Uterus (tissue), 2 donors: ENCODE measurements at regions not wholly inside any gene's neighbourhood (a gene's known extent, or its start where the extent isn't known, plus 50 kb on each side); places are given as distances from the start of the nearest gene placed in this dataset.

Source experiments
- POLR2A ChIP-seq, 2 donors: fragments of 450-650 bp; IDR thresholded peaks; one replicate each; pipeline ENCODE4 v1.6.1; 2016; ENCODE audit warnings: antibody characterized with exemption in 2 of 2, mild to moderate bottlenecking in 1 of 2, moderate library complexity in 1 of 2
- TF ChIP-seq, protein P1 (sequence below), 4 experiments: fragments of 200-600 bp in 2 of 4; fragments of 450-650 bp in 2 of 4; sonication (generic) in 2 of 4; IDR thresholded peaks; one replicate each; pipeline ENCODE4 v1.5.1; 2016 to 2019; ENCODE audit warnings: antibody characterized with exemption in 4 of 4, mild to moderate bottlenecking in 2 of 4, moderate library complexity in 1 of 4

DNA sequence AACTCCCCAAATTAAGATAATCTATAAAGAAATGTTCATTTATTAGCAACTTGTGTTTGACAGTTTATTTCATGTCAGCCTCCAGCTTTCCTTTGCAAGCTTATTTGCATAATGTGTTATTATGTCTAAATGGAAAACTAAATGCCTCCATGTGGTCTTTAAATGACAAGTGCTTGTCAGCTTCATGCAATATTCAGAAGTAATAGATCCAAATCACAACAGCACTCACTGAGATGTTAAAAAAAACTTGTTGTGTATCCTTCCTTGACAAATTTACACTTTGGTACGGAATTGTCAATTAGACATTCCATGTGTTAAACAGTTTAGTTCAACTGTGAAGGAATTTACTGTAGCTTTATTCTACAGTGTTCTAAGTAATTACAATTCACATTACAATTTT is 124.4 kb upstream of the PTBP2 start:
- TF ChIP-seq, protein P1, sequence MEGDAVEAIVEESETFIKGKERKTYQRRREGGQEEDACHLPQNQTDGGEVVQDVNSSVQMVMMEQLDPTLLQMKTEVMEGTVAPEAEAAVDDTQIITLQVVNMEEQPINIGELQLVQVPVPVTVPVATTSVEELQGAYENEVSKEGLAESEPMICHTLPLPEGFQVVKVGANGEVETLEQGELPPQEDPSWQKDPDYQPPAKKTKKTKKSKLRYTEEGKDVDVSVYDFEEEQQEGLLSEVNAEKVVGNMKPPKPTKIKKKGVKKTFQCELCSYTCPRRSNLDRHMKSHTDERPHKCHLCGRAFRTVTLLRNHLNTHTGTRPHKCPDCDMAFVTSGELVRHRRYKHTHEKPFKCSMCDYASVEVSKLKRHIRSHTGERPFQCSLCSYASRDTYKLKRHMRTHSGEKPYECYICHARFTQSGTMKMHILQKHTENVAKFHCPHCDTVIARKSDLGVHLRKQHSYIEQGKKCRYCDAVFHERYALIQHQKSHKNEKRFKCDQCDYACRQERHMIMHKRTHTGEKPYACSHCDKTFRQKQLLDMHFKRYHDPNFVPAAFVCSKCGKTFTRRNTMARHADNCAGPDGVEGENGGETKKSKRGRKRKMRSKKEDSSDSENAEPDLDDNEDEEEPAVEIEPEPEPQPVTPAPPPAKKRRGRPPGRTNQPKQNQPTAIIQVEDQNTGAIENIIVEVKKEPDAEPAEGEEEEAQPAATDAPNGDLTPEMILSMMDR (IDR thresholded peaks at IDR 0.05): no peak
- no peak for TF ChIP-seq POLR2A (IDR thresholded peaks at IDR 0.05)
